ENCODE measurements at regions not wholly inside any gene's neighbourhood (a gene's known extent, or its start where the extent isn't known, plus 50 kb on each side); places are given as distances from the start of the nearest gene placed in this dataset.

GRCh38 chr5:116377276-116378006, 197.2 kb downstream of the SEMA6A start (continued):
- TF ChIP-seq ZNF781 (CRISPR knock-in tag; IDR thresholded peaks at IDR 0.05; ENCODE audit: borderline replicate concordance, not compliant biosample characterization) = no peak

GRCh38 chr5:116375926-116376325, 198.7 kb downstream of the SEMA6A start:
- no peaks in the 10 kb centered on the region for H3K9me3 ChIP-seq (ENCODE audit: low read length)
- DNase-seq (ENCODE audit: low spot score) (no peak), ATAC-seq (no peak), FAIRE-seq (no peak)
- no TSS peak for BruUV-seq (replicated peaks)
- intact Hi-C loops (cut with micrococcal nuclease; ENCODE audit: unreplicated experiment) = no loop called here
- H3K79me2 ChIP-seq (ENCODE audit: insufficient read depth, low read length) = no peaks in the 10 kb centered on the region
- CTCF ChIA-PET (ENCODE audit: low intra/inter-chr PET ratio, low total read pairs) = no interaction called here
- H2AFZ ChIP-seq (ENCODE audit: low read length) = no peak overlapping the region
- H3K4me1 ChIP-seq (ENCODE audit: insufficient read depth, low read length) = peaks cover 17% of the 10 kb centered on the region
- H3K9ac ChIP-seq (ENCODE audit: insufficient read depth, low read depth, low read length) = no peak overlapping the region
- H3K36me3 ChIP-seq (replicated peaks in 1 of 2; ENCODE audit: control insufficient read depth in 1 of 2, insufficient read depth in 2 of 2, low read length in 2 of 2) = no peaks in the 10 kb centered on the region
- POLR2A ChIA-PET = no interaction called here
- no peak overlapping the region for H3K4me3 ChIP-seq (replicated peaks in 1 of 3; ENCODE audit: insufficient read depth in 1 of 3, low read depth in 2 of 3, low read length in 3 of 3)
- TF ChIP-seq SPEN (CRISPR knock-in tag; IDR thresholded peaks at IDR 0.05; ENCODE audit: low read depth) (no peak), JDP2 (CRISPR knock-in tag; IDR thresholded peaks at IDR 0.05; ENCODE audit: borderline replicate concordance) (no peak), ZNF510 (CRISPR knock-in tag; IDR thresholded peaks at IDR 0.05; ENCODE audit: low read depth) (no peak), HOXA3 (CRISPR knock-in tag; IDR thresholded peaks at IDR 0.05) (no peak), FOXA3 (CRISPR knock-in tag; IDR thresholded peaks at IDR 0.05) (no peak), DMAP1 (CRISPR knock-in tag; IDR thresholded peaks at IDR 0.05) (no peak), THYN1 (CRISPR knock-in tag; IDR thresholded peaks at IDR 0.05; ENCODE audit: borderline replicate concordance, low read depth) (no peak), ASH2L (IDR thresholded peaks at IDR 0.05; ENCODE audit: insufficient read length, low read depth, low read length) (no peak), FOXM1 (CRISPR knock-in tag; IDR thresholded peaks at IDR 0.05) (no peak), CHD2 (IDR thresholded peaks at IDR 0.05; ENCODE audit: low read depth, low read length) (no peak), NONO (IDR thresholded peaks at IDR 0.05) (no peak), NONO (CRISPR knock-in tag; conservative IDR thresholded peaks at IDR 0.05) (no peak), NR2F2 (IDR thresholded peaks at IDR 0.05; ENCODE audit: borderline replicate concordance, low read depth) (no peak), ZNF589 (CRISPR knock-in tag; conservative IDR thresholded peaks at IDR 0.05) (no peak)
- WGBS (ENCODE audit: low lambda C conversion rate) = 97% methylated on average over 4 of the region's 5 CpGs
- no peak overlapping the region for H3K27ac ChIP-seq (ENCODE audit: extremely low read length, insufficient read depth, low read length)
- in situ Hi-C loops (cut with HindIII; ENCODE audit: extremely low pct_ligation_motif_present, low pct_unique_long_range_greater_than_20kb) = no loop called here
- H4K20me1 ChIP-seq (ENCODE audit: insufficient read depth, low read length) = no peaks in the 10 kb centered on the region
- H3K4me2 ChIP-seq (ENCODE audit: low read depth, low read length) = no peak overlapping the region
- no peaks in the 10 kb centered on the region for H3K27me3 ChIP-seq (ENCODE audit: control insufficient read depth in 1 of 2, insufficient read depth in 2 of 2, low read length in 2 of 2)
